Neural cell (in vitro differentiated cells): ENCODE measurements at regions not wholly inside any gene's neighbourhood (a gene's known extent, or its start where the extent isn't known, plus 50 kb on each side); places are given as distances from the start of the nearest gene placed in this dataset.

Source experiments
- CTCF ChIP-seq: fragments of 450-650 bp; IDR thresholded peaks from 2 replicates; pipeline ENCODE4 v1.5.1; 2014; ENCODE audit warnings: antibody characterized with exemption, mild to moderate bottlenecking, moderate library complexity; ENCODE audit not compliant: poor library complexity, severe bottlenecking
- EP300 ChIP-seq: fragments of 450-650 bp; conservative IDR thresholded peaks from 2 replicates; pipeline ENCODE4 v1.6.1; 2014; ENCODE audit warnings: antibody characterized with exemption, mild to moderate bottlenecking, moderate library complexity; ENCODE audit not compliant: poor library complexity, severe bottlenecking
- EZH2 ChIP-seq: fragments of 200-600, 300-800 bp; shearing (Covaris generic), sonication (generic); IDR thresholded peaks from 2 replicates; pipeline ENCODE4 v1.6.1; 2014; ENCODE audit warnings: antibody characterized with exemption, low read length, borderline replicate concordance, mild to moderate bottlenecking; ENCODE audit not compliant: insufficient read depth, poor library complexity, severe bottlenecking
- MXI1 ChIP-seq: fragments of 450-650 bp; conservative IDR thresholded peaks from 2 replicates; pipeline ENCODE4 v1.6.1; 2014; ENCODE audit warnings: antibody characterized with exemption, mild to moderate bottlenecking; ENCODE audit not compliant: poor library complexity, severe bottlenecking
- POLR2AphosphoS5 ChIP-seq: IDR thresholded peaks from 2 replicates; pipeline ENCODE4 v1.6.1; 2012
- REST ChIP-seq: IDR thresholded peaks from 2 replicates; pipeline ENCODE4 v1.6.1; 2012; ENCODE audit warnings: borderline replicate concordance
- TAF1 ChIP-seq: IDR thresholded peaks from 2 replicates; pipeline ENCODE4 v1.6.1; 2012; ENCODE audit warnings: low read depth

GRCh38 chr4:135770505-135770904 is 1568.9 kb upstream of the PABPC4L start:
- TF ChIP-seq CTCF (no peak), POLR2AphosphoS5 (no peak), EP300 (no peak), EZH2 (no peak), REST (no peak), MXI1 (no peak), TAF1 (no peak)
